DOHH2 (cell line): ENCODE measurements at regions not wholly inside any gene's neighbourhood (a gene's known extent, or its start where the extent isn't known, plus 50 kb on each side); places are given as distances from the start of the nearest gene placed in this dataset.

Experiments
- H3F3A ChIP-seq: fragments of 200-600 bp; sonication (generic), shearing (Covaris generic); 2 replicates; pipeline ENCODE4 v1.6.0; 2016; ENCODE audit warnings: antibody characterized with exemption, mild to moderate bottlenecking; ENCODE audit not compliant: control insufficient read depth, insufficient read depth
- H3K27ac ChIP-seq: fragments of 200-600 bp; sonication (generic); 2 replicates; pipeline ENCODE4 v1.5.1; 2014; ENCODE audit warnings: low read depth, mild to moderate bottlenecking, low read length, moderate library complexity
- H3K27me3 ChIP-seq: fragments of 200-600 bp; sonication (generic); 2 replicates; pipeline ENCODE4 v1.6.1; 2014; ENCODE audit warnings: mild to moderate bottlenecking, low read length, mixed read lengths; ENCODE audit not compliant: control insufficient read depth
- H3K36me3 ChIP-seq: fragments of 200-600 bp; sonication (generic); 2 replicates; pipeline ENCODE4 v1.6.1; 2014; ENCODE audit warnings: mild to moderate bottlenecking, low read length, moderate library complexity, mixed read lengths; ENCODE audit not compliant: control insufficient read depth
- H3K4me1 ChIP-seq: fragments of 200-600 bp; sonication (generic); 2 replicates; pipeline ENCODE4 v1.6.1; 2014; ENCODE audit warnings: mild to moderate bottlenecking, low read length, mixed read lengths; ENCODE audit not compliant: control insufficient read depth
- H3K4me2 ChIP-seq: fragments of 200-600 bp; sonication (generic); 2 replicates; pipeline ENCODE4 v1.6.0; 2014; ENCODE audit warnings: mild to moderate bottlenecking, low read length, moderate library complexity
- H3K4me3 ChIP-seq: fragments of 200-600 bp; sonication (generic); 2 replicates; pipeline ENCODE4 v1.5.1; 2014; ENCODE audit warnings: mild to moderate bottlenecking, low read length, mixed read lengths
- H3K79me2 ChIP-seq: fragments of 200-600 bp; sonication (generic); 2 replicates; pipeline ENCODE4 v1.6.1; 2014; ENCODE audit warnings: mild to moderate bottlenecking, low read length, mixed read lengths; ENCODE audit not compliant: control insufficient read depth
- H3K9me2 ChIP-seq: fragments of 200-600 bp; sonication (generic); replicated peaks from 2 replicates; pipeline ENCODE4 v1.6.1; 2014; ENCODE audit warnings: mild to moderate bottlenecking, low read length, mixed read lengths; ENCODE audit not compliant: control insufficient read depth
- H3K9me3 ChIP-seq: fragments of 200-600 bp; sonication (generic); 2 replicates; pipeline ENCODE4 v1.6.1; 2014; ENCODE audit warnings: antibody characterized with exemption, low read length, mixed read lengths; ENCODE audit not compliant: control insufficient read depth, insufficient read depth
- H4K20me1 ChIP-seq: fragments of 200-600 bp; sonication (generic); 2 replicates; pipeline ENCODE4 v1.6.0; 2014; ENCODE audit warnings: low read depth, mild to moderate bottlenecking, antibody characterized with exemption, low read length, moderate library complexity; ENCODE audit not compliant: control insufficient read depth, insufficient read depth
- CTCF ChIP-seq: fragments of 200-600 bp; sonication (generic); IDR thresholded peaks from one replicate; pipeline ENCODE4 v1.5.1; 2014; ENCODE audit warnings: antibody characterized with exemption, mild to moderate bottlenecking, low read depth, low read length; ENCODE audit not compliant: poor library complexity, severe bottlenecking
- EZH2phosphoT487 ChIP-seq: fragments of 200-600 bp; sonication (generic); IDR thresholded peaks from 2 replicates; pipeline ENCODE4 v1.6.1; 2017; ENCODE audit warnings: borderline replicate concordance, mild to moderate bottlenecking, antibody characterized with exemption, low read length, moderate library complexity, mixed read lengths

DNA sequence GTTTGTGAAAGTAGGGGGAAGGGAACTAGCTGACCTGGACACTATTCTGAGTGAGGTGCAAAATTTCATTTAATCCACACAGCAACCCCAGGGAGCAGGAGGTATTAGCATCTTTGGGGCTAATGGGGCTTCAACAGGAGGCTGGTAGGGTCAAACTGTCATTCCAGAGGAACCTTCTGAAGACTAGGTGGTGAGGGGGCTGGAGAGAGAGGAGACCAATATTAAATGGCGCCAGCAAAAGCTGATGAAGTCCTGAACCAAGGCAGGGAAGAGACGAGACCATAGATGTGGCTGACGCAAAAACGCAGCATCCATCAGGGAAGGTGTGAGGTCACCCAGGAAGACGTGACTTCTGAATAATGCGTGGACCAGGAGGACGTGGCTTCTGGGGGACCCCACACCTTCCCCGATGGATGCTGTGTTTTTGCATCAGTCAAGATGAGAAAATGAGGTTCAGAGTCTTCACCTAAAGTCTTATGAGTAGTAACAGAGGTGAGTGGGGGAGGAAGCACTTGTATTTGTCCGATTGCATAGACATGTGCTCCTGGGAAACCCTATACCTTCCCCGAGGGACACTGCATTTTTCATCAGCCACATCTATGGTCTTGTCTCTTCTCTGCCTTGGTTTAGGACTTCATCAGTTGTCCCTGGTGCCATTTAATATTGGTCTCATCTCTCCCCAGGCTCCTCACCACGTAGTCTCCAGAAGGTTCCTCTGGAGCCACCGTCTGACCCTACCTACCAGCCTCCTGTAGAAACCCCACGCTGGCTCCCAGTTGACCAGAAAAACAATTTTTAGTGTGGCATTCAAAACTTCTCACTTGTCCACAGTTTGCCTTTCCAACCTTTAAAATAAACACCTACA is 188.6 kb downstream of the MYCN start:
- no peaks in the 10 kb centered on the region for H3K4me1 ChIP-seq
- no peaks in the 10 kb centered on the region for H3K79me2 ChIP-seq
- no peaks in the 10 kb centered on the region for H3K27me3 ChIP-seq
- H3K27ac ChIP-seq = no peak overlapping the region
- TF ChIP-seq EZH2phosphoT487 (no peak), CTCF (no peak)
- H3F3A ChIP-seq = no peaks in the 10 kb centered on the region
- no peak overlapping the region for H3K4me3 ChIP-seq
- no peaks in the 10 kb centered on the region for H3K9me2 ChIP-seq
- H4K20me1 ChIP-seq = no peaks in the 10 kb centered on the region
- no peak overlapping the region for H3K4me2 ChIP-seq
- H3K36me3 ChIP-seq = no peaks in the 10 kb centered on the region
- H3K9me3 ChIP-seq = no peaks in the 10 kb centered on the region

GRCh38 chr2:16127958-16128357 is 187.6 kb downstream of the MYCN start:
- Histone ChIP-seq H3K27ac (no peak overlapping the region), H4K20me1 (no peaks in the 10 kb centered on the region), H3K9me2 (no peaks in the 10 kb centered on the region), H3K4me3 (no peak overlapping the region), H3K36me3 (no peaks in the 10 kb centered on the region), H3F3A (no peaks in the 10 kb centered on the region), H3K4me2 (no peak overlapping the region), H3K27me3 (no peaks in the 10 kb centered on the region), H3K79me2 (no peaks in the 10 kb centered on the region), H3K9me3 (no peaks in the 10 kb centered on the region), H3K4me1 (no peaks in the 10 kb centered on the region)
- TF ChIP-seq CTCF (no peak), EZH2phosphoT487 (no peak)

DNA sequence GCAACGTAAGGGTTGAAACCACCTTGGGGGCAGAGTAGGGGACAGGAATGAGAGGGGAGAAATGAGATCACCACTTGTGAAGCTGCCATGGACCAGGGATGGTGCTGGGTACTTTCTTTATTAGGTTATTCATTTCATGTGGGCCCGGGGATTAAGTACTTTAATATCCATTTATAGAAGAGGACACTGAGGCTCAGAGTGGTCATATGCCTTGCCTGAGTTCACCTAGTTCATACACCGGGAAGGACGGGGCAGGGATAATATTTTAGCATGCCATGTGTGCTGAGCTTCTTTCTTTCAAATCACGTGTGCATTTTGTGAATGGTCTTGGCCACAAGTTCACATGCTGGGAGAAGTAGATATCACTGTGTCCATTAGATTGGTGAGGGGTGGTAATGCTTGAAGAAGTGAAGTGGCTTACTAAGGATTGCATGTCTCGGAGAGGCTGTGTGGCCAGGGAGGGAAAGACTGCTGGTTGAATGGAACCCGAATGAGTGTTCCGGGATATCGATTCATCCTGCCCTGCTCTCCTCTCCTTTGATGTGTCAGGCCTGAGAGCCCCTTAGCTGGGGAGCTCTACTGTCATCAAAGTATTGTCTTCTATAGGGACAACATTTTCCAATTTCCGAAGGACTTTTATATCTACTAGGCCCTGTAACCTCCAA is 187.1 kb downstream of the MYCN start:
- TF ChIP-seq EZH2phosphoT487 (no peak), CTCF (no peak)
- Histone ChIP-seq H3K9me2 (no peaks in the 10 kb centered on the region), H3K4me1 (no peaks in the 10 kb centered on the region), H3K9me3 (no peaks in the 10 kb centered on the region), H3K36me3 (no peaks in the 10 kb centered on the region), H4K20me1 (no peaks in the 10 kb centered on the region), H3K79me2 (no peaks in the 10 kb centered on the region), H3K27ac (no peak overlapping the region), H3K4me2 (no peak overlapping the region), H3K4me3 (no peak overlapping the region), H3K27me3 (no peaks in the 10 kb centered on the region), H3F3A (no peaks in the 10 kb centered on the region)
